SU-DHL-6 (cell line): ENCODE measurements at regions not wholly inside any gene's neighbourhood (a gene's known extent, or its start where the extent isn't known, plus 50 kb on each side); places are given as distances from the start of the nearest gene placed in this dataset.

Source experiments
- H2AFZ ChIP-seq: fragments of 200-600 bp; sonication (generic); 2 replicates; pipeline ENCODE4 v1.6.1; 2014; ENCODE audit warnings: low read depth, mild to moderate bottlenecking, moderate library complexity, mixed read lengths, antibody characterized with exemption, low read length; ENCODE audit not compliant: severe bottlenecking
- H3F3A ChIP-seq: fragments of 200-600 bp; shearing (Covaris generic); 2 replicates; pipeline ENCODE4 v1.6.0; 2016; ENCODE audit warnings: antibody characterized with exemption, mild to moderate bottlenecking; ENCODE audit not compliant: insufficient read depth
- H3K27ac ChIP-seq: fragments of 200-600 bp; sonication (generic); 2 replicates; pipeline ENCODE4 v1.5.1; 2016; ENCODE audit warnings: low read depth, mild to moderate bottlenecking, low read length, moderate library complexity, mixed read lengths
- H3K27me3 ChIP-seq: fragments of 200-600 bp; sonication (generic), shearing (Covaris generic); 2 replicates; pipeline ENCODE4 v1.6.0; 2014; ENCODE audit warnings: mild to moderate bottlenecking, low read length
- H3K36me3 ChIP-seq: fragments of 200-600 bp; sonication (generic); 2 replicates; pipeline ENCODE4 v1.6.1; 2014; ENCODE audit warnings: mild to moderate bottlenecking, low read length, mixed read lengths
- H3K4me2 ChIP-seq: fragments of 300-600, 200-600 bp; shearing (Covaris generic), sonication (generic); 2 replicates; pipeline ENCODE4 v1.6.0; 2014; ENCODE audit warnings: low read length, low read depth, mild to moderate bottlenecking; ENCODE audit not compliant: poor library complexity, severe bottlenecking
- H3K4me3 ChIP-seq: fragments of 200-600 bp; sonication (generic); 2 replicates; pipeline ENCODE4 v1.5.1; 2014; ENCODE audit warnings: antibody characterized with exemption, low read length, mild to moderate bottlenecking, mixed read lengths; ENCODE audit not compliant: insufficient read depth, poor library complexity, severe bottlenecking
- H3K79me2 ChIP-seq: fragments of 200-600 bp; sonication (generic); 2 replicates; pipeline ENCODE4 v1.6.1; 2014; ENCODE audit warnings: mild to moderate bottlenecking, low read length, moderate library complexity; ENCODE audit not compliant: insufficient read depth
- H3K9ac ChIP-seq: fragments of 200-600 bp; sonication (generic); 2 replicates; pipeline ENCODE4 v1.7.0; 2014; ENCODE audit warnings: mild to moderate bottlenecking, low read length
- H3K9me2 ChIP-seq: fragments of 200-600 bp; sonication (generic); replicated peaks from 2 replicates; pipeline ENCODE4 v1.6.1; 2014; ENCODE audit warnings: low read length; ENCODE audit not compliant: insufficient read depth
- H3K9me3 ChIP-seq: fragments of 200-600 bp; sonication (generic); 2 replicates; pipeline ENCODE4 v1.6.1; 2014; ENCODE audit warnings: low read length, mixed read lengths; ENCODE audit not compliant: insufficient read depth
- H4K20me1 ChIP-seq: fragments of 200-600 bp; sonication (generic); 2 replicates; pipeline ENCODE4 v1.6.1; 2014; ENCODE audit warnings: low read depth, mild to moderate bottlenecking, antibody characterized with exemption, low read length, moderate library complexity, mixed read lengths
- CTCF ChIP-seq: fragments of 200-600 bp; sonication (generic); IDR thresholded peaks from one replicate; pipeline ENCODE4 v1.5.1; 2017; ENCODE audit warnings: antibody characterized with exemption, mild to moderate bottlenecking, low read length, moderate library complexity; ENCODE audit not compliant: insufficient read depth, poor library complexity, severe bottlenecking
- EZH2phosphoT487 ChIP-seq: fragments of 200-600 bp; sonication (generic), shearing (Covaris generic); conservative IDR thresholded peaks from 2 replicates; pipeline ENCODE4 v1.6.1; 2018; ENCODE audit warnings: mild to moderate bottlenecking, antibody characterized with exemption, low read length, moderate library complexity, mixed read lengths

- no peaks in the 10 kb centered on the region for H3F3A ChIP-seq
- TF ChIP-seq CTCF: no peak
- TF ChIP-seq EZH2phosphoT487: no peak
- no peaks in the 10 kb centered on the region for H3K36me3 ChIP-seq
- H3K9ac ChIP-seq: no peak overlapping the region
- no peak overlapping the region for H3K27ac ChIP-seq
- H3K79me2 ChIP-seq: no peaks in the 10 kb centered on the region
- no peaks in the 10 kb centered on the region for H3K27me3 ChIP-seq
- no peaks in the 10 kb centered on the region for H3K9me3 ChIP-seq
- H3K9me2 ChIP-seq: no peaks in the 10 kb centered on the region
- H2AFZ ChIP-seq: no peak overlapping the region
- no peak overlapping the region for H3K4me2 ChIP-seq
- no peaks in the 10 kb centered on the region for H4K20me1 ChIP-seq
- H3K4me3 ChIP-seq: no peak overlapping the region
Measured at GRCh38 chr1:90800012-90800717, 83.1 kb upstream of the BARHL2 start.

GRCh38 chr1:90799326-90799725, 82.2 kb upstream of the BARHL2 start:
- Histone ChIP-seq H3K9ac (no peak overlapping the region), H3K9me3 (no peaks in the 10 kb centered on the region), H3F3A (no peaks in the 10 kb centered on the region), H3K27ac (no peak overlapping the region), H3K27me3 (no peaks in the 10 kb centered on the region), H3K36me3 (no peaks in the 10 kb centered on the region), H3K9me2 (no peaks in the 10 kb centered on the region), H2AFZ (no peak overlapping the region), H3K4me2 (no peak overlapping the region), H3K4me3 (no peak overlapping the region), H4K20me1 (no peaks in the 10 kb centered on the region), H3K79me2 (no peaks in the 10 kb centered on the region)
- no peak for TF ChIP-seq CTCF

DNA sequence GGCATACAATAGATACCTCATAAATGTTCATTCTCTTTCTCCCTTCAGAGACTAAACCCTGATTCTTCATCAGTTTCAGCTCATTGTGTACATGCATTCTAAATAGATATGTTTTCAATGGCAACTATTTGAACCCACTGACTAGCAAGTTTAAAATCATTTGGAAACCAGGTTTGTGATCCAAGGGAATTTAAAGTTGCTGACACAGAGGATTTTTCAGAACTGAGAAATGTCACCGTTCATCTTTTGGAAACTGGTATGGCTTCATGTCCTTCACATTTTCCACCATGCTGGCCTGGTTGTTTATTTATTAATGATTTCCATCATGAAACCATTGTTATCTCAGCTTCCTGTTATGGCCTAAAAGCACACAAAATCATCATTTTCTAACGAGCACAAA, 81.8 kb upstream of the BARHL2 start:
- no peak overlapping the region for H3K4me3 ChIP-seq
- no peaks in the 10 kb centered on the region for H3K36me3 ChIP-seq
- no peak for TF ChIP-seq EZH2phosphoT487
- TF ChIP-seq CTCF: no peak
- no peak overlapping the region for H3K4me2 ChIP-seq
- no peak overlapping the region for H3K27ac ChIP-seq
- no peaks in the 10 kb centered on the region for H3K27me3 ChIP-seq
- no peaks in the 10 kb centered on the region for H3K9me3 ChIP-seq
- H3F3A ChIP-seq: no peaks in the 10 kb centered on the region
- no peak overlapping the region for H2AFZ ChIP-seq
- H3K9me2 ChIP-seq: no peaks in the 10 kb centered on the region
- no peak overlapping the region for H3K9ac ChIP-seq
- no peaks in the 10 kb centered on the region for H4K20me1 ChIP-seq
- H3K79me2 ChIP-seq: no peaks in the 10 kb centered on the region
